HCT116 (cell line): ENCODE measurements at regions not wholly inside any gene's neighbourhood (a gene's known extent, or its start where the extent isn't known, plus 50 kb on each side); places are given as distances from the start of the nearest gene placed in this dataset.

Experiments used
- ATAC-seq: fragments of 200-7000 bp; cut with Tn5 transposase; 2 replicates; pipeline ENCODE4 v1.9.1; 2020; ENCODE audit warnings: mild to moderate bottlenecking, moderate library complexity
- BruUV-seq: library from RNA; stranded (reverse); fragments of 400-500 nt; replicated peaks from 2 replicates; lab custom pipeline; 2021; lab: Mats Ljungman, UMichigan
- CTCF ChIA-PET: fragments of 300-600 bp; sonication (Branson Sonifier 250); formaldehyde crosslinking; loops from one replicate; lab custom pipeline; 2021; ENCODE audit warnings: antibody characterized with exemption; lab: Charles Lee
- POLR2A ChIA-PET: fragments of 300-600, 350-600 bp; sonication (Branson Sonifier 250); formaldehyde crosslinking; loops from one replicate; lab custom pipeline; 2021; ENCODE audit warnings: antibody characterized with exemption; lab: Charles Lee
- RAD21 ChIA-PET, 2 experiments: fragments of 300-600 bp; sonication (Branson Sonifier 250); formaldehyde crosslinking; loops; one replicate each; lab custom pipeline; 2023; ENCODE audit warnings: low total read pairs in 2 of 2; ENCODE audit not compliant: uncharacterized antibody in 2 of 2, unreplicated experiment in 2 of 2, low non-redundant PET in 1 of 2; lab: Charles Lee
- DNase-seq: peaks from one replicate; pipeline ENCODE4 v3.0.0-alpha.2; 2010; ENCODE audit warnings: low read depth, low spot score
- H2AFZ ChIP-seq: fragments of 200-600 bp; shearing (Covaris generic), sonication (generic); 2 replicates; pipeline ENCODE4 v1.6.1; 2017; ENCODE audit warnings: low read depth, mixed run types, mixed read lengths, antibody characterized with exemption, low read length; ENCODE audit not compliant: poor library complexity, severe bottlenecking
- H3K27ac ChIP-seq: 2 replicates; pipeline ENCODE4 v1.5.1; 2012; ENCODE audit warnings: low read depth, low read length
- H3K27me3 ChIP-seq: fragments of 200-600 bp; sonication (generic); 2 replicates; pipeline ENCODE4 v1.6.1; 2016; ENCODE audit warnings: mixed run types, low read length, mixed read lengths; ENCODE audit not compliant: insufficient read depth
- H3K36me3 ChIP-seq, 2 experiments: fragments of 200-500 bp in 1 of 2; fragments of 200-600 bp in 1 of 2; sonication (Bioruptor generic) in 1 of 2; sonication (generic) in 1 of 2; 2 replicates each; pipeline versions ENCODE4 v1.5.1 to v1.6.1; 2014 to 2016; ENCODE audit warnings: low read length in 2 of 2, inconsistent platforms in 1 of 2, mixed read lengths in 1 of 2, mixed run types in 1 of 2; ENCODE audit not compliant: insufficient read depth in 2 of 2, control insufficient read depth in 1 of 2
- H3K4me1 ChIP-seq, 2 experiments: fragments of 200-600 bp in 1 of 2; sonication (generic) in 1 of 2; 2 replicates each; pipeline versions ENCODE4 v1.5.1 to v1.6.1; 2012 to 2017; ENCODE audit warnings: low read length in 2 of 2, inconsistent platforms in 1 of 2, mild to moderate bottlenecking in 1 of 2, mixed read lengths in 1 of 2, mixed run types in 1 of 2, moderate library complexity in 1 of 2; ENCODE audit not compliant: insufficient read depth in 2 of 2, control insufficient read depth in 1 of 2
- H3K4me2 ChIP-seq: fragments of 200-600 bp; sonication (generic); 2 replicates; pipeline ENCODE4 v1.6.1; 2017; ENCODE audit warnings: mixed run types, low read length, mixed read lengths
- H3K4me3 ChIP-seq, 2 experiments: fragments of 200-600 bp in 1 of 2; sonication (generic) in 1 of 2; replicated peaks in 1 of 2; 2 replicates each; pipeline ENCODE4 v1.5.1; 2011 to 2016; ENCODE audit warnings: low read length in 2 of 2, control low read depth in 1 of 2, low read depth in 1 of 2, mild to moderate bottlenecking in 1 of 2, mixed read lengths in 1 of 2, mixed run types in 1 of 2
- H3K79me2 ChIP-seq: fragments of 200-600 bp; sonication (generic); 2 replicates; pipeline ENCODE4 v1.6.1; 2017; ENCODE audit warnings: mild to moderate bottlenecking, mixed run types, low read length, moderate library complexity, mixed read lengths; ENCODE audit not compliant: insufficient read depth
- H3K9ac ChIP-seq: fragments of 200-600 bp; sonication (generic); 2 replicates; pipeline ENCODE4 v1.6.1; 2016; ENCODE audit warnings: low read length, mixed read lengths
- H3K9me2 ChIP-seq: fragments of 200-600 bp; sonication (generic), shearing (Covaris generic); 2 replicates; pipeline ENCODE4 v1.6.1; 2017; ENCODE audit warnings: mixed run types, mild to moderate bottlenecking, moderate library complexity; ENCODE audit not compliant: insufficient read depth
- H3K9me3 ChIP-seq, 2 experiments: fragments of 200-500 bp in 1 of 2; fragments of 200-600 bp in 1 of 2; sonication (Bioruptor generic) in 1 of 2; sonication (generic) in 1 of 2; 2 replicates each; pipeline ENCODE4 v1.6.1; 2014 to 2017; ENCODE audit warnings: low read length in 2 of 2, mixed read lengths in 2 of 2, inconsistent platforms in 1 of 2, low read depth in 1 of 2, mild to moderate bottlenecking in 1 of 2, mixed run types in 1 of 2, moderate library complexity in 1 of 2; ENCODE audit not compliant: control insufficient read depth in 1 of 2, insufficient read depth in 1 of 2
- H4K20me1 ChIP-seq: fragments of 200-600 bp; sonication (generic), shearing (Covaris generic); 2 replicates; pipeline ENCODE4 v1.6.1; 2017; ENCODE audit warnings: mixed run types, mild to moderate bottlenecking, moderate library complexity; ENCODE audit not compliant: insufficient read depth
- ATF3 ChIP-seq: IDR thresholded peaks from 2 replicates; pipeline ENCODE4 v1.6.1; 2012
- CEBPB ChIP-seq: IDR thresholded peaks from 2 replicates; pipeline ENCODE4 v1.6.1; 2012; ENCODE audit warnings: low read depth
- ELF1 ChIP-seq: IDR thresholded peaks from 2 replicates; pipeline ENCODE4 v1.6.1; 2012; ENCODE audit warnings: low read depth, borderline replicate concordance
- EZH2 ChIP-seq: fragments of 200-600 bp; sonication (generic); IDR thresholded peaks from 2 replicates; pipeline ENCODE4 v1.6.1; 2017; ENCODE audit warnings: antibody characterized with exemption, mixed run types
- FOSL1 ChIP-seq: IDR thresholded peaks from 2 replicates; pipeline ENCODE4 v1.6.1; 2012; ENCODE audit warnings: low read depth
- JUND ChIP-seq: IDR thresholded peaks from 2 replicates; pipeline ENCODE4 v1.6.1; 2012
- MAX ChIP-seq: IDR thresholded peaks from 2 replicates; pipeline ENCODE4 v1.6.1; 2012
- POLR2A ChIP-seq: IDR thresholded peaks from 2 replicates; pipeline ENCODE4 v1.7.0; 2011; ENCODE audit warnings: borderline replicate concordance; ENCODE audit not compliant: insufficient read depth, insufficient read length; ENCODE audit errors: extremely low read depth
- RAD21 ChIP-seq: IDR thresholded peaks from 2 replicates; pipeline ENCODE4 v1.6.1; 2012; ENCODE audit warnings: low read depth, mild to moderate bottlenecking
- SIN3A ChIP-seq: IDR thresholded peaks from 2 replicates; pipeline ENCODE4 v1.6.1; 2012; ENCODE audit warnings: low read depth
- SP1 ChIP-seq: IDR thresholded peaks from 2 replicates; pipeline ENCODE4 v1.6.1; 2012; ENCODE audit warnings: low read depth
- SRF ChIP-seq: IDR thresholded peaks from 2 replicates; pipeline ENCODE4 v1.6.1; 2012; ENCODE audit warnings: low read depth
- TCF7L2 ChIP-seq: IDR thresholded peaks from 2 replicates; pipeline ENCODE4 v1.7.0; 2011; ENCODE audit warnings: borderline replicate concordance, inconsistent platforms; ENCODE audit not compliant: insufficient read depth, insufficient read length; ENCODE audit errors: extremely low read depth
- intact Hi-C: fragments of 100-400 bp; cut with micrococcal nuclease; formaldehyde crosslinking; loops from 2 replicates; pipeline ENCODE4 v1.10.0; 2022

GRCh38 chr16:85176541-85177447 lies 64.5 kb upstream of the CIBAR2 start:
- Histone ChIP-seq H2AFZ (no peak overlapping the region), H3K4me2 (no peak overlapping the region), H4K20me1 (no peaks in the 10 kb centered on the region; the same call in 1 of the 2 replicates), H3K9me2 (no peaks in the 10 kb centered on the region), H3K27ac (no peak overlapping the region), H3K4me3 (no peak overlapping the region), H3K36me3 (no peaks in the 10 kb centered on the region; a peak in 1 of 4 replicates), H3K9me3 (no peaks in the 10 kb centered on the region), H3K27me3 (no peaks in the 10 kb centered on the region), H3K4me1 (peaks cover 32 to 35% of the 10 kb centered on the region in 2 experiments), H3K9ac (no peak overlapping the region)
- no peak for ATAC-seq
- intact Hi-C loops, result no loop called here
- BruUV-seq, result no TSS peak
- CTCF ChIA-PET, result no interaction called here
- RAD21 ChIA-PET, result no interaction called here
- TF ChIP-seq SIN3A (no peak), MAX (no peak), TCF7L2 (no peak), ELF1 (no peak), FOSL1 (no peak), JUND (no peak), CEBPB (no peak), SP1 (no peak), SRF (no peak), ATF3 (no peak), RAD21 (no peak), POLR2A (no peak), EZH2 (no peak)
- TF ChIP-seq, all 23 proteins: peak for 0
- peaks cover 92% of the 10 kb centered on the region for H3K79me2 ChIP-seq
- DNase-seq, result no peak
- POLR2A ChIA-PET, result no interaction called here
